ENCODE measurements at regions not wholly inside any gene's neighbourhood (a gene's known extent, or its start where the extent isn't known, plus 50 kb on each side); places are given as distances from the start of the nearest gene placed in this dataset.

DNA sequence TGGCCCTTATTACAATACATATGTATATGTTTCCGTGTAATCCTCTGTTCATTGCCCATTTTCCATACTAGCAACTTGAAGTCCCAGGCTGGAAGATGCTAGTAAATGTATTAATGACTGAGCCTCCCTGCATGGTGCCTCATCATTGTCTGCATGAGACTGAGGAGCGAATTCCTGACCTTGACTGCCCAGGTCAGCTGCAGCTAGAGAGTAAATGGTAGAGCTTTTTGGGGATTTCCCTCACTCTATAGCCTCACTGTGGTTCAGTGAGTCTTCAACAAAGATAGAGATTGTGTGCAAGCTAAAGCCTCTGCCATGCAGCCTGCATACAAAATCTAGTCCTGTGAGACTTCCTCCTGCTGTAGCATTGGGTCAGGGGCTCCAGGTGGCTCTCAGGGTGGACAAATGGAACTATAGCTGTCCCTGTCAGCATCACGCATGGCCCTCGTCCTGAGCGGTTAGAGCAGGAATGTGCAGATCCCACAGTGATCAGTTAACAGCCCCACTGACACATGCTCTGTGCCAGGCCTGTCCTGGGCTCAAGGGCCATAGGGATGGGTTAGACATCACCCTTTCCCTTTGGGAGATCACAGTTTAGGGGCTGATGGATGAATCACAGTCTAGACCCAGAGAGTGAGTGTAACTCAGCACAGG is 741.7 kb downstream of the MATN1 start:
- no peak for DNase-seq (ENCODE audit: low read depth in 3 of 3)

- DNase-seq (ENCODE audit: low read depth in 3 of 3): no peak
Measured at GRCh38 chr1:29977550-29977949, 741.2 kb downstream of the PTPRU start.

- DNase-seq (ENCODE audit: low read depth in 3 of 3): no peak
Measured at GRCh38 chr1:29975036-29975694, 738.8 kb downstream of the PTPRU start.

DNA sequence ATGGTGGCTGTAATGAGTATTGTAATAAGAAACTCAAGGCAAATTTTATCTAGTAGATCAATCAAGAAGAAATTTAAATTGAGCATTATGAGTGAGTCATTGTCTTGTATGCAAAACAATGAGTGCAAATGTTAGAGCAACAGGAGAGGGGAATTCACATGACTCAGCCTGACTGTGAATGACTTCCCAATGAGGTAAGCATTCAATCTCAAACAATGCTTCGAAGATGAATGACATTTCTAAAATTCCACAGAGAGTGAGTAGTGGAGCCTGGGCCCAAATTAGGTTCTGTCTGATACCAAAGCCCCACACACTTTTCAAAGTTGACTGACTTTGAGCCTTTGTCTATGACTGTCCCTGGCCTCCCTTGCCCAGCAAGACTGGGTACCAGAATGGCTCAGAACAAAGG is 738.0 kb downstream of the PTPRU start:
- DNase-seq (ENCODE audit: low read depth in 3 of 3): no peak

GRCh38 chr1:29973406-29973805 is 737.1 kb downstream of the PTPRU start:
- no peak for DNase-seq (ENCODE audit: low read depth in 3 of 3)

DNA sequence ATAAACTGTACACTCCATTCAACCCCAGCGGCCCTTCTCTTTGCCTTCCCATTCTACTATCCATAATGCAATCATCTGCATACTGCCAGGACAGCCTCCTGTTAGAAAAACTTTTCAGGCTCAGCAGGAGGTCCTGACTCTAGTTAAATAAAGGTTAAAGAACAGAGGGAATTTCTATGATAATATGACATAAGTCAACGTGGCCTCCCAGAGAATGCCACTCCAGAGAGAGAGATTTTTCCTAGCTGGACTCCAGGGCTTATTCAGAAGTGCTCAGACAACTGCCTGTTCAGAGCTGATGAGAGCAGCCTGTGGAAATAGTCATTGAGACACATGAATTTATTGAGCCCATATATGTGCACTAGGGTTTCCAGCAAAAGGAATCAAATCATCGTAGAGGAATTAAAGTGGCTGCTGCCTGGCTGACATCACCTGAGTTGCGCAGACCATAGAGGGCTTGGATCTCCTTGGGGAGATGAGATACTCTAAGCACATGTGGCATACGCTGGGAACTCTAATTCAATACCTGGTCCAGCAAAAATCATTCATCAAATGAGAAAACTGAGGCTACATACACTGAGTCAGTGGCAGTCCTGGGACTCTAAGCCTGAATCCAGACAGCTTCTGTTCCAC is 736.2 kb downstream of the PTPRU start:
- no peak for DNase-seq (ENCODE audit: low read depth in 3 of 3)

DNA sequence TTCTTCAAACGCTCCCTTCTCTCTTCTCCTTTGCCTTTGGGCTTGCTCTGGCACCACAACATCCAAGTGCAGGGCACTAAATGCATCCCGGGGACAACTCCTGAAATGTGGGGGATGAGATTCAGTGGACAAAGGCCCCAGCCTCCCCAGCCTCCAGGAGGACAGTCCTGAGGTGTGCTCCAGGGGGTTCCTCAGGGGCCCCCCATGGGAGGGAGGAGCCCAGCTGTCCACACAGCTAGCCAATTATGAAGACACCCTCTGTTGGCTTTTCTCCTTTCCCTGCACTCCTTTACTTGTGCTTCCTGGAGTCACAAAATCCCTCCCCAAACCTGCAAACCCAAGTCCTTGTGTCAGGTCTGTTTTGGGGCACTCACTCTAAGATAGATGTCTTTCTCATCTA is 735.4 kb downstream of the PTPRU start:
- no peak for DNase-seq (ENCODE audit: low read depth in 3 of 3)

- DNase-seq (ENCODE audit: low read depth in 3 of 3): no peak
Measured at GRCh38 chr1:29970747-29971325, 734.5 kb downstream of the PTPRU start.

DNA sequence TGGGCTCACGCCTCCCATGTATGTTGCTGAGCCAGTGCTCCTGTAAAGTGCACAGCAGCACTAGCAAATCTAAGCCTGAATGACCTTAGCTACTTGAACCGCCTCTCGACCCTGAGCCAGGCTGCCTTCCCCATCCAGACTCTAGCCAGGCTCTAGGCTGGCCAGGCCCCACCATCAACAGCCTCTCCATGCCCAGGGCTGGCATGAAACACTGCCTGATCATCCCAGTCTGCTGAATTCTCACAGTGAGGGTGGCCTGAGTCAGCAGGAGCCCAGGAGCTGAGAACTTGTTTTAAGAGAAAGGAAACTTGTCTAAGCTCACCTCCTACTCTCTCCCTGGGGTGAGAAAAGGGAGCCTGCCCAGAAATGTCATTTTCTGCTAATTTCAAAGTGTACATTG is 733.3 kb downstream of the PTPRU start:
- DNase-seq (ENCODE audit: low read depth in 3 of 3): no peak

- no peak for DNase-seq (ENCODE audit: low read depth in 3 of 3)
Measured at GRCh38 chr1:29967261-29967660, 730.9 kb downstream of the PTPRU start.

GRCh38 chr1:29966526-29967045 is 730.3 kb downstream of the PTPRU start:
- no peak for DNase-seq (ENCODE audit: low read depth in 3 of 3)

DNA sequence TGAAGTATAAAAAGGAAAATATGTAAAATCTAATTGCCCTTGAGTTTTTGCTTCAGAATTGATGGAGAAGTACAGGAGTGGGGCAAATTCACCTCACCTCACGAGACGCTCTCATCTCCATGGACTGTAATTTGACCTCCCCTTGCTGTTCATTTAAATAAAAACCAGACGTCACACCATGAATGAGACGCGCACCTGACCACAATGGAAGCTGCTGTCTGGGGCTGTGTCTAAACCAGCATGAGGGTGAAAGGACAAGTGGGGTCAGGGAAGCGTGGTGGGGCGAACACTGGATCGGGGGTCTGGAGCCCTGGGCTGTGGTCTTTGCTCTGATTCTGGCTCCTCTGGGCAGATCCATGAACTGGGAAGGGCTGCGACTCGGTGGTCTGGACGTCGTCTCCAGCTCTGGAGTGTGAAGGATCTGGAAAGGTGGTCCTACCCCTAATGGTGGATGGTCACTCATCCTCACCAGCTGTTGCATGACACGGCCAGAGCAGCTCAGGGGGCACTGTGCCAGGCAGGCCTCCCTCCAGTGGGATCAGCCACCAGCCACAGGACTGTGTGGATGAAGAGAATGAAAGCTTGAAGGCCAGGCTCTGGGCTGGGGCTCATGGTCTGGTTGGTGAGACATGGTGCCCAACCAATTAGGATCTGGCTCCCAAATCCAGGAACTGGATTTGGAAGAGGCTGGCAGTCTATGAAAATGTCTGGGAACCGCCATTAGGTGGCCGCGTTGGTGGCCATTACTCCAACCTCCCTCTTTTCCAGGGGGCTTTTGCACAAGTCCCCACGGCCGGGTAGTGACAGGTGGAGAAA is 728.6 kb downstream of the PTPRU start:
- DNase-seq (ENCODE audit: low read depth in 3 of 3): no peak

DNA sequence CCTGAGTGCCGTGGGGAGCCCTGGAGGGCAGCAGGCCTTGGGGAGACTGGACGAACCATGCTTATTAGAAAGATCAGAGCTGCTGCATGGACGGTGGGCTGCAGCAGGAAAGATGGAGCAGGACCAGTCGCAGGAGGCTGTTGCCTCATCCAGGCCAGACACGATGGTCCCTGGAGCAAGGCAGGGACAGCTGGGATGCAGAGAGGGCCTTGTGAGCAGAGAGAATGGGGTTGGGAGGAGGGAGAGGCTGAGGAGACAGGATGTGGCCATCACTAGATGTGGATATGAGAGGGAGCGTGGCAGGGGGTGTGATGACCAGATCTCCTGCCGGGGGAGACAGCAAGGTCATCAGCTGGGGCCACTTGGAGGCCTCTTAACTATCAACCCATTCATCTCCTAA is 727.6 kb downstream of the PTPRU start:
- no peak for DNase-seq (ENCODE audit: low read depth in 3 of 3)

DNA sequence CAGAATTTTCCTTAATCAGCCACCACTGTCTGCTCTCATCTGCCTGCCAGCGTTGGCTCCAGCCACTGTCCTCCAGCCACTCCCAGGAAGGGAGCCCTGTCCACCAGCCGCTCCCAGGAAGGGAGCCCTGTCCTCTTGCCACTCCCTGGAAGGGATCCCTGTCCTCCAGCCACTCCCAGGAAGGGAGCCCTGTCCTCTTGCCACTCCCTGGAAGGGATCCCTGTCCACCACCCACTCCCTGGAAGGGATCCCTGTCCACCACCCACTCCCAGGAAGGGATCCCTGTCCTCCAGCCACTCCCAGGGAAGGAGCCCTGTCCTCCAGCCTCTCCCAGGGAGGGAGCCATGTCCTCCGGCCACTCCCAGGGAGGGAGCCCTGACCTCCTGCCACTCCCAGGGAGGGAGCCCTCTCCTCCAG is 726.5 kb downstream of the PTPRU start:
- DNase-seq (ENCODE audit: low read depth in 3 of 3): no peak

DNA sequence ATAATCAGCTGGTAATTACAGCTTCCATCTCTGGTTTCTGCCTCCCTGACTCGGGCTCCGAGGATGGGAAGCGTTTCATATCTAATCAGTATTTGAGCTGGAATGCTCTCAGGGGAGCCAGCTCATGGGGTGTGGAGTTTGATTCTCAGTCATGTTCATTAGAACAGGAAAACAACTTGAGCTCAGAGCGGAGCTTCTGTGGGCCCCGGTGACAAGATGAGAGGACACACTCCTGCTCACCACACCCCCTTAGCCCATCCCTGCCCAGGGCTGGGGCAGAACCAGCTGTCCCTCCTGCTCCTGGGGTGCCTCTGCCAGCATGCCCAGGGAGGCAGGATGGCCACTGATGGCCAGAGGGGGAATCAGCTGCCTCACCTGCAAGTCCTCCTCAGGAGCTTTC is 726.0 kb downstream of the PTPRU start:
- no peak for DNase-seq (ENCODE audit: low read depth in 3 of 3)

- no peak for DNase-seq (ENCODE audit: low read depth in 3 of 3)
Measured at GRCh38 chr1:29961293-29962059, 725.2 kb downstream of the PTPRU start.

- no peak for DNase-seq (ENCODE audit: low read depth in 3 of 3)
Measured at GRCh38 chr1:29960876-29961275, 724.6 kb downstream of the PTPRU start.

GRCh38 chr1:29960156-29960755 is 723.9 kb downstream of the PTPRU start:
- DNase-seq (ENCODE audit: low read depth in 3 of 3): no peak

DNA sequence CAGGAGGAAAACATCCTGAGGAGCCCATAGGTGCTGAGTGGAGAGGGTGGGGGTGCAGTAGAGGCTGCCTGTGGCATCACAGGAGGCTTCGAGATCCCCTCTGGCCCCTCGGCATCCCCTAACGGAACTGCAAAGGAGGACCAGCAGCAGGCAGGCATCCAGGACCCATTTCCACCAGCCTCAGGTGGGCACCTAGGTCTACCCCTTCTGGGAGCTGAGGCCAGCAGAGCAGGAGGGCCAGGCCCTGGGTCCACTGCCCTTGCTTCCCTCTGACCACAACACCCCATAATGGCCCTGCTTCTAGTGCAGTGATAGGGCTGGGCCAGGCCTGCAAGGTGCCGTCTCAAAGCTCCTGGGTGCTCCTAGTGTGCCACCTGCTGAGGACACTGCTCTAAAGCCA is 723.0 kb downstream of the PTPRU start:
- no peak for DNase-seq (ENCODE audit: low read depth in 3 of 3)

GRCh38 chr1:29958271-29958670 is 721.9 kb downstream of the PTPRU start:
- no peak for DNase-seq (ENCODE audit: low read depth in 3 of 3)

All from stimulated activated CD4-positive, alpha-beta T cell treated with anti-CD3 and anti-CD28 coated beads, TNF-alpha, amount 100 ng/mL, for 48 hours (primary cell).